ENCODE measurements at regions not wholly inside any gene's neighbourhood (a gene's known extent, or its start where the extent isn't known, plus 50 kb on each side); places are given as distances from the start of the nearest gene placed in this dataset.
"Not testable (repeated sequence)": the region's sequence is repeated elsewhere in the genome, so short reads cannot be mapped to it uniquely, and the experiment has no call there.

DNA sequence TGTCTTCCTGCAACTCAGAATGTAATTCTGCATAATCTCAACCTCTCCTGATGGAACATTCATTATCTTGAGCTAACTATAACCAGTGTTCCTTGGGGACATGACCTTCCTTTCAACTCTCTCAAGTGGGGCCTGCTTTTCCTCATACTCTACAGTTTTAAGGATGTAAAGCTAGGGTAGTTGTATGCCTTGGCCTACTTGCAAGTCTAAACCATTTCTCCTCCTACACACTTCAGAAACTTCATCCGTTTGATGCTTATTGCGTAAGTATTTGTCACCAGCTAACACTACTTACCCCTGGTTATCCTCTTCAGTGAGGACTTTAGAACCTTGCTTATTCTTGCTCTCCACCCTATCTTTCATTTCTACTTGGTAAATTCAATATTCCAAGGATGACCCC is 548.9 kb downstream of the HINT1 start (continued):
- TF ChIP-seq, protein P1, sequence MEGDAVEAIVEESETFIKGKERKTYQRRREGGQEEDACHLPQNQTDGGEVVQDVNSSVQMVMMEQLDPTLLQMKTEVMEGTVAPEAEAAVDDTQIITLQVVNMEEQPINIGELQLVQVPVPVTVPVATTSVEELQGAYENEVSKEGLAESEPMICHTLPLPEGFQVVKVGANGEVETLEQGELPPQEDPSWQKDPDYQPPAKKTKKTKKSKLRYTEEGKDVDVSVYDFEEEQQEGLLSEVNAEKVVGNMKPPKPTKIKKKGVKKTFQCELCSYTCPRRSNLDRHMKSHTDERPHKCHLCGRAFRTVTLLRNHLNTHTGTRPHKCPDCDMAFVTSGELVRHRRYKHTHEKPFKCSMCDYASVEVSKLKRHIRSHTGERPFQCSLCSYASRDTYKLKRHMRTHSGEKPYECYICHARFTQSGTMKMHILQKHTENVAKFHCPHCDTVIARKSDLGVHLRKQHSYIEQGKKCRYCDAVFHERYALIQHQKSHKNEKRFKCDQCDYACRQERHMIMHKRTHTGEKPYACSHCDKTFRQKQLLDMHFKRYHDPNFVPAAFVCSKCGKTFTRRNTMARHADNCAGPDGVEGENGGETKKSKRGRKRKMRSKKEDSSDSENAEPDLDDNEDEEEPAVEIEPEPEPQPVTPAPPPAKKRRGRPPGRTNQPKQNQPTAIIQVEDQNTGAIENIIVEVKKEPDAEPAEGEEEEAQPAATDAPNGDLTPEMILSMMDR (IDR thresholded peaks at IDR 0.05) = no peak
- no peak for TF ChIP-seq FOXJ3 (CRISPR knock-in tag; IDR thresholded peaks at IDR 0.05)
- TF ChIP-seq MXI1 (IDR thresholded peaks at IDR 0.05; ENCODE audit: low read depth, low read length) = no peak
- TF ChIP-seq TCF12 (IDR thresholded peaks at IDR 0.05) = no peak
- TF ChIP-seq EP300 (IDR thresholded peaks at IDR 0.05; ENCODE audit: borderline replicate concordance in 1 of 2, low read depth in 1 of 2, low read length in 1 of 2) = no peak
- TF ChIP-seq, protein P2, sequence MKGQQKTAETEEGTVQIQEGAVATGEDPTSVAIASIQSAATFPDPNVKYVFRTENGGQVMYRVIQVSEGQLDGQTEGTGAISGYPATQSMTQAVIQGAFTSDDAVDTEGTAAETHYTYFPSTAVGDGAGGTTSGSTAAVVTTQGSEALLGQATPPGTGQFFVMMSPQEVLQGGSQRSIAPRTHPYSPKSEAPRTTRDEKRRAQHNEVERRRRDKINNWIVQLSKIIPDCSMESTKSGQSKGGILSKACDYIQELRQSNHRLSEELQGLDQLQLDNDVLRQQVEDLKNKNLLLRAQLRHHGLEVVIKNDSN (IDR thresholded peaks at IDR 0.05; ENCODE audit: borderline replicate concordance, low read depth) = no peak

DNA sequence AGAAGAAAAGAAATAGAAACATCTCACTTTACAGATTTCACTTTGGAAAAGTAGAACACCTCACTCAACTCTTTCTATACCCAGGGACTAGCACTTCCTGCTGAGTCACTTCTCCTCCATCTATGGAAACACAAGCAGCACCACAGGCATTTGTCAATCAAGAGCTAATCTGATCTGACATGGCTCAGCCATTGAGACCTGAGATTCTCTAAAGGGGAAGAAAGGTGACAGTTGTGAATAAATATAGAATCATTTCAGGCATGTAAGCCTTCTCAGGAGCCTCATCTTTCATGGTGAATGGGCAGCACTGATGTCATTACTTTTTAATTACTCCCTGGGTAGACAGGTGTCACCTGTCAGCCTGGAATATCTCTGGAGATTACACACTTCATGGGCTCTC is 559.8 kb downstream of the HINT1 start:
- H3K4me1 ChIP-seq (ENCODE audit: control insufficient read depth in 1 of 2, insufficient read depth in 2 of 2, low read depth in 1 of 2, low read length in 1 of 2) = no peaks in the 10 kb centered on the region
- CTCF ChIA-PET = no interaction called here
- H3F3A ChIP-seq (replicated peaks; ENCODE audit: insufficient read depth) = no peaks in the 10 kb centered on the region
- H3K9me3 ChIP-seq = no peaks in the 10 kb centered on the region
- no peaks in the 10 kb centered on the region for H3K79me2 ChIP-seq (ENCODE audit: insufficient read depth)
- no peak overlapping the region for H3K9ac ChIP-seq
- TF ChIP-seq NRF1 (IDR thresholded peaks at IDR 0.05; ENCODE audit: low read depth, low read length) (no peak), EP300 (IDR thresholded peaks at IDR 0.05; ENCODE audit: borderline replicate concordance in 1 of 2, low read depth in 1 of 2, low read length in 1 of 2) (no peak), RFX5 (IDR thresholded peaks at IDR 0.05; ENCODE audit: low read length) (no peak), SIN3A (IDR thresholded peaks at IDR 0.05; ENCODE audit: borderline replicate concordance, low read depth, low read length) (no peak), SMC3 (IDR thresholded peaks at IDR 0.05; ENCODE audit: low read depth, low read length) (no peak), RAD21 (IDR thresholded peaks at IDR 0.05; ENCODE audit: low read length) (no peak), GATA2 (CRISPR knock-in tag; IDR thresholded peaks at IDR 0.05) (no peak), RXRA (IDR thresholded peaks at IDR 0.05; ENCODE audit: borderline replicate concordance, low read depth) (no peak), TAF1 (IDR thresholded peaks at IDR 0.05; ENCODE audit: borderline replicate concordance, low read depth, low read length) (no peak)
- TF ChIP-seq, protein P3, sequence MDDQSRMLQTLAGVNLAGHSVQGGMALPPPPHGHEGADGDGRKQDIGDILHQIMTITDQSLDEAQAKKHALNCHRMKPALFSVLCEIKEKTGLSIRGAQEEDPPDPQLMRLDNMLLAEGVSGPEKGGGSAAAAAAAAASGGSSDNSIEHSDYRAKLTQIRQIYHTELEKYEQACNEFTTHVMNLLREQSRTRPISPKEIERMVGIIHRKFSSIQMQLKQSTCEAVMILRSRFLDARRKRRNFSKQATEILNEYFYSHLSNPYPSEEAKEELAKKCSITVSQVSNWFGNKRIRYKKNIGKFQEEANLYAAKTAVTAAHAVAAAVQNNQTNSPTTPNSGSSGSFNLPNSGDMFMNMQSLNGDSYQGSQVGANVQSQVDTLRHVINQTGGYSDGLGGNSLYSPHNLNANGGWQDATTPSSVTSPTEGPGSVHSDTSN (IDR thresholded peaks at IDR 0.05) = no peak
- no peaks in the 10 kb centered on the region for H4K20me1 ChIP-seq (ENCODE audit: insufficient read depth)
- H3K4me3 ChIP-seq (ENCODE audit: low read depth in 2 of 2, low read length in 1 of 2) = no peak overlapping the region
- H3K4me2 ChIP-seq = no peak overlapping the region
- no peak overlapping the region for H3K27ac ChIP-seq (ENCODE audit: low read depth in 2 of 2, low read length in 1 of 2)
- no peak overlapping the region for H2AFZ ChIP-seq (ENCODE audit: low read depth)
- H3K27me3 ChIP-seq (ENCODE audit: insufficient read depth) = no peaks in the 10 kb centered on the region
- POLR2A ChIA-PET = no interaction called here
- H3K36me3 ChIP-seq (replicated peaks in 1 of 2; ENCODE audit: control insufficient read depth in 1 of 2, insufficient read depth in 2 of 2, low read length in 1 of 2) = no peaks in the 10 kb centered on the region
- no peak for DNase-seq
- no peaks in the 10 kb centered on the region for H3K9me2 ChIP-seq

DNA sequence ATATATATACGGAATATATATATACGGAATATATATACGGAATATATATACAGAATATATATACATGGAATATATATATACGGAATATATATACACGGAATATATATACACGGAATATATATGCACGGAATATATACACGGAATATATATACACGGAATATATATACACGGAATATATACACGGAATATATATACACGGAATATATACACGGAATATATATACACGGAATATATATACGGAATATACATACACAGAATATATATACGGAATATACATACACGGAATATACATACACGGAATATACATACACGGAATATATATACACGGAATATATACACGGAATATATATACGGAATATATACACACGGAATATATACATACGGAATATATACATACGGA is 568.4 kb downstream of the HINT1 start:
- H3K4me1 ChIP-seq (ENCODE audit: control insufficient read depth in 1 of 2, insufficient read depth in 2 of 2, low read depth in 1 of 2, low read length in 1 of 2); H3F3A ChIP-seq (replicated peaks; ENCODE audit: insufficient read depth); DNase-seq; H4K20me1 ChIP-seq (ENCODE audit: insufficient read depth); POLR2A ChIA-PET; H3K9me2 ChIP-seq; H3K4me3 ChIP-seq (ENCODE audit: low read depth in 2 of 2, low read length in 1 of 2); H3K79me2 ChIP-seq (ENCODE audit: insufficient read depth); H3K9ac ChIP-seq; H3K9me3 ChIP-seq; H3K27ac ChIP-seq (ENCODE audit: low read depth in 2 of 2, low read length in 1 of 2); H3K4me2 ChIP-seq; H3K36me3 ChIP-seq (replicated peaks in 1 of 2; ENCODE audit: control insufficient read depth in 1 of 2, insufficient read depth in 2 of 2, low read length in 1 of 2); CTCF ChIA-PET; H3K27me3 ChIP-seq (ENCODE audit: insufficient read depth); H2AFZ ChIP-seq (ENCODE audit: low read depth): not testable (repeated sequence)
- 82% methylated on average over 25 of the region's 25 CpGs for WGBS (ENCODE audit: low lambda C conversion rate)
